ENCODE measurements at regions not wholly inside any gene's neighbourhood (a gene's known extent, or its start where the extent isn't known, plus 50 kb on each side); places are given as distances from the start of the nearest gene placed in this dataset.

GRCh38 chr3:36319680-36320079 is 60.6 kb upstream of the STAC start:
- no peak for TF ChIP-seq CTCF (conservative IDR thresholded peaks at IDR 0.05 in 1 of 2, IDR thresholded peaks at IDR 0.05 in 1 of 2; ENCODE audit: low read depth in 1 of 2, low read length in 2 of 2)
- TF ChIP-seq EZH2 (IDR thresholded peaks at IDR 0.05; ENCODE audit: low read length, missing control alignments): no peak
